Neural cell (in vitro differentiated cells): ENCODE measurements at regions not wholly inside any gene's neighbourhood (a gene's known extent, or its start where the extent isn't known, plus 50 kb on each side); places are given as distances from the start of the nearest gene placed in this dataset.

Experiments
- POLR2AphosphoS5 ChIP-seq: IDR thresholded peaks from 2 replicates; pipeline ENCODE4 v1.6.1; 2012
- TAF1 ChIP-seq: IDR thresholded peaks from 2 replicates; pipeline ENCODE4 v1.6.1; 2012; ENCODE audit warnings: low read depth
- TF ChIP-seq, protein P1 (sequence below): fragments of 450-650 bp; IDR thresholded peaks from 2 replicates; pipeline ENCODE4 v1.5.1; 2014; ENCODE audit warnings: antibody characterized with exemption, mild to moderate bottlenecking, moderate library complexity; ENCODE audit not compliant: poor library complexity, severe bottlenecking

DNA sequence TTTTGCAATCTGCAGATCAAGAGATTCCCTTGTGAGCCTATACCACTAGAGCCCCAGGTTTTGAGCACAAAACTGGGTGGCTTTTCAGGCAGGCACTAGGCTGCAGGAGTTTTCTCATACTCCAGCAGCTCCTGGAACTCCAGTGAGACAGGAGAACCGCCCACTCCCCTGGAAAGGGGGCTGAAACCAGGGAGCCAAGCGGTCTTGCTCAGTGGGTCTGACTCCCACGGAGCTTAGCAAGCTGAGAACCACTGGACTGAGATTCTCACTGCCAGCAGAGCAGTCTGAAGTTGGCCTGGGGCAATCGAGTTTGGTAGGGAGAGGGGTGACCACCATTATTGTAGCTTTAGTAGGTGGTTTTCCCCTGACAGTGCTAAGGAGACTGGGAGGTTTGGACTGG is 313.8 kb upstream of the TEX13C start:
- TF ChIP-seq POLR2AphosphoS5 (no peak), TAF1 (no peak)
- TF ChIP-seq, protein P1, sequence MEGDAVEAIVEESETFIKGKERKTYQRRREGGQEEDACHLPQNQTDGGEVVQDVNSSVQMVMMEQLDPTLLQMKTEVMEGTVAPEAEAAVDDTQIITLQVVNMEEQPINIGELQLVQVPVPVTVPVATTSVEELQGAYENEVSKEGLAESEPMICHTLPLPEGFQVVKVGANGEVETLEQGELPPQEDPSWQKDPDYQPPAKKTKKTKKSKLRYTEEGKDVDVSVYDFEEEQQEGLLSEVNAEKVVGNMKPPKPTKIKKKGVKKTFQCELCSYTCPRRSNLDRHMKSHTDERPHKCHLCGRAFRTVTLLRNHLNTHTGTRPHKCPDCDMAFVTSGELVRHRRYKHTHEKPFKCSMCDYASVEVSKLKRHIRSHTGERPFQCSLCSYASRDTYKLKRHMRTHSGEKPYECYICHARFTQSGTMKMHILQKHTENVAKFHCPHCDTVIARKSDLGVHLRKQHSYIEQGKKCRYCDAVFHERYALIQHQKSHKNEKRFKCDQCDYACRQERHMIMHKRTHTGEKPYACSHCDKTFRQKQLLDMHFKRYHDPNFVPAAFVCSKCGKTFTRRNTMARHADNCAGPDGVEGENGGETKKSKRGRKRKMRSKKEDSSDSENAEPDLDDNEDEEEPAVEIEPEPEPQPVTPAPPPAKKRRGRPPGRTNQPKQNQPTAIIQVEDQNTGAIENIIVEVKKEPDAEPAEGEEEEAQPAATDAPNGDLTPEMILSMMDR: no peak
